ENCODE measurements at regions not wholly inside any gene's neighbourhood (a gene's known extent, or its start where the extent isn't known, plus 50 kb on each side); places are given as distances from the start of the nearest gene placed in this dataset.

DNA sequence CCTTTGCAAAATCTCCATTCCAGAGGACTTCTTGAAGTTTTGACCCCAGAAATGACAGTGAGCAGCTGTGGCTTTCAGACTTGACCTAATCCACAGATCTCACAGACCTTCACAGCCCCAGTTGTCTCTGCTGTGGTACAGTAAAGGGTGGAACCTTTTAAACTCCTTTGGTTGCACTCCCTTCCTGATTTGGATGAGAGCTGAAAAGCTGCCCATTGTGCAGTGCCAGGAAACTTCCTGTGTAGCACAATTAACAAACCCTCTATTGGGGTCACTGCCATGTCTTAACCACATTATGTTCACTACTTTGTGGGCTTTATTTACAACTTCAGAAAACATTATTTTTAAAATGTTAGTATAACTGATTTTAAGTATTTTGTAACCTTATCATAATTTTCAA, 56.7 kb upstream of the PCSK5 start:
- no peak for TF ChIP-seq POLR2A (IDR thresholded peaks at IDR 0.05; ENCODE audit: low read depth, low read length)
- TF ChIP-seq TAF1 (IDR thresholded peaks at IDR 0.05; ENCODE audit: borderline replicate concordance, low read depth, low read length): no peak

Data from GM12892 (cell line).